AG04450 (cell line): ENCODE measurements at regions not wholly inside any gene's neighbourhood (a gene's known extent, or its start where the extent isn't known, plus 50 kb on each side); places are given as distances from the start of the nearest gene placed in this dataset.

Experiments used
- CTCF ChIA-PET: fragments of 300-600, 350-600 bp; formaldehyde crosslinking; extraction: SDS; loops from one replicate; lab custom pipeline; 2022; ENCODE audit warnings: antibody characterized with exemption, inconsistent platforms; lab: Charles Lee
- POLR2A ChIA-PET: fragments of 350-600 bp; formaldehyde crosslinking; extraction: SDS; loops from one replicate; lab custom pipeline; 2021; ENCODE audit warnings: antibody characterized with exemption, inconsistent platforms; lab: Yijun Ruan, JAX
- DNase-seq: peaks from one replicate; pipeline ENCODE4 v3.0.0-alpha.2; 2011; ENCODE audit warnings: low read depth, low spot score
- H3K27ac ChIP-seq: one replicate; pipeline ENCODE4 v1.5.1; 2012; ENCODE audit warnings: low read depth, low read length, control low read depth
- H3K27me3 ChIP-seq: one replicate; pipeline ENCODE4 v1.6.0; 2012; ENCODE audit warnings: low read length; ENCODE audit not compliant: control insufficient read depth, insufficient read depth
- H3K4me3 ChIP-seq: 2 replicates; pipeline ENCODE4 v1.5.1; 2011; ENCODE audit warnings: mild to moderate bottlenecking, low read depth, low read length, control low read depth
- H3K9me3 ChIP-seq: 2 replicates; pipeline ENCODE4 v1.5.1; 2012; ENCODE audit warnings: low read length; ENCODE audit not compliant: control insufficient read depth, insufficient read depth
- CTCF ChIP-seq: IDR thresholded peaks from 2 replicates; pipeline ENCODE4 v1.5.1; 2011; ENCODE audit warnings: low read depth, low read length, control low read depth, inconsistent platforms

- Histone ChIP-seq H3K27me3 (no peaks in the 10 kb centered on the region), H3K27ac (no peak overlapping the region), H3K9me3 (peaks cover 8% of the 10 kb centered on the region; the same call in 1 of the 2 replicates), H3K4me3 (no peak overlapping the region)
- ChIA-PET POLR2A (interaction anchor here (0.6 kb wide), 1 partner anchor 838 kb away, joined by 8 read pairs; no protein-coding TSS in a partner anchor), CTCF (no interaction called here)
- TF ChIP-seq CTCF = no peak
- no peak for DNase-seq
Measured at GRCh38 chr15:36066757-36067156, 512.7 kb upstream of the CDIN1 start.

GRCh38 chr15:36067483-36068274 is 511.7 kb upstream of the CDIN1 start:
- peaks cover 8% of the 10 kb centered on the region; the same call in 1 of the 2 replicates for H3K9me3 ChIP-seq
- CTCF ChIA-PET = no interaction called here
- POLR2A ChIA-PET = interaction anchor here (0.6 kb wide), 1 partner anchor 839 kb away, joined by 8 read pairs; no protein-coding TSS in a partner anchor
- H3K4me3 ChIP-seq = no peak overlapping the region
- no peak overlapping the region for H3K27ac ChIP-seq
- no peak for DNase-seq
- H3K27me3 ChIP-seq = no peaks in the 10 kb centered on the region
- no peak for TF ChIP-seq CTCF

- POLR2A ChIA-PET = no interaction called here
- DNase-seq = peak; percentile 4
- Histone ChIP-seq H3K4me3 (no peak overlapping the region), H3K27ac (no peak overlapping the region), H3K27me3 (no peaks in the 10 kb centered on the region), H3K9me3 (no peaks in the 10 kb centered on the region)
- TF ChIP-seq CTCF = no peak
- CTCF ChIA-PET = interaction anchor here (1.3 kb wide), 1 partner anchor 11 kb away, joined by 3 read pairs; no protein-coding TSS in a partner anchor
Measured at GRCh38 chr15:36075333-36075732, 504.1 kb upstream of the CDIN1 start.

- Histone ChIP-seq H3K9me3 (peaks cover 5% of the 10 kb centered on the region), H3K27ac (no peak overlapping the region), H3K4me3 (no peak overlapping the region), H3K27me3 (no peaks in the 10 kb centered on the region)
- ChIA-PET POLR2A (no interaction called here), CTCF (no interaction called here)
- DNase-seq = no peak
- TF ChIP-seq CTCF = no peak
Measured at GRCh38 chr15:36079021-36079420, 500.4 kb upstream of the CDIN1 start.

GRCh38 chr15:36080759-36081158 is 498.7 kb upstream of the CDIN1 start:
- ChIA-PET POLR2A (no interaction called here), CTCF (no interaction called here)
- no peak overlapping the region for H3K27ac ChIP-seq
- H3K4me3 ChIP-seq = no peak overlapping the region
- H3K9me3 ChIP-seq = peaks cover 5% of the 10 kb centered on the region
- DNase-seq = no peak
- TF ChIP-seq CTCF = no peak
- H3K27me3 ChIP-seq = no peaks in the 10 kb centered on the region
